Lower leg skin (tissue), 3 donors: ENCODE measurements at regions not wholly inside any gene's neighbourhood (a gene's known extent, or its start where the extent isn't known, plus 50 kb on each side); places are given as distances from the start of the nearest gene placed in this dataset.

Experiments
- POLR2A ChIP-seq, 2 donors: fragments of 450-650 bp; IDR thresholded peaks; one replicate each; pipeline ENCODE4 v1.6.1; 2016 to 2017; ENCODE audit warnings: antibody characterized with exemption in 2 of 2, mild to moderate bottlenecking in 1 of 2, moderate library complexity in 1 of 2
- TF ChIP-seq, protein P1 (sequence below), 3 donors: fragments of 450-650 bp; IDR thresholded peaks; one replicate each; pipeline ENCODE4 v1.5.1; 2016; ENCODE audit warnings: antibody characterized with exemption in 3 of 3, mild to moderate bottlenecking in 3 of 3, moderate library complexity in 2 of 3

GRCh38 chr14:62616668-62617067 is 428.6 kb downstream of the KCNH5 start:
- TF ChIP-seq, protein P1, sequence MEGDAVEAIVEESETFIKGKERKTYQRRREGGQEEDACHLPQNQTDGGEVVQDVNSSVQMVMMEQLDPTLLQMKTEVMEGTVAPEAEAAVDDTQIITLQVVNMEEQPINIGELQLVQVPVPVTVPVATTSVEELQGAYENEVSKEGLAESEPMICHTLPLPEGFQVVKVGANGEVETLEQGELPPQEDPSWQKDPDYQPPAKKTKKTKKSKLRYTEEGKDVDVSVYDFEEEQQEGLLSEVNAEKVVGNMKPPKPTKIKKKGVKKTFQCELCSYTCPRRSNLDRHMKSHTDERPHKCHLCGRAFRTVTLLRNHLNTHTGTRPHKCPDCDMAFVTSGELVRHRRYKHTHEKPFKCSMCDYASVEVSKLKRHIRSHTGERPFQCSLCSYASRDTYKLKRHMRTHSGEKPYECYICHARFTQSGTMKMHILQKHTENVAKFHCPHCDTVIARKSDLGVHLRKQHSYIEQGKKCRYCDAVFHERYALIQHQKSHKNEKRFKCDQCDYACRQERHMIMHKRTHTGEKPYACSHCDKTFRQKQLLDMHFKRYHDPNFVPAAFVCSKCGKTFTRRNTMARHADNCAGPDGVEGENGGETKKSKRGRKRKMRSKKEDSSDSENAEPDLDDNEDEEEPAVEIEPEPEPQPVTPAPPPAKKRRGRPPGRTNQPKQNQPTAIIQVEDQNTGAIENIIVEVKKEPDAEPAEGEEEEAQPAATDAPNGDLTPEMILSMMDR (IDR thresholded peaks at IDR 0.05): no peak
- TF ChIP-seq POLR2A (IDR thresholded peaks at IDR 0.05): no peak
